NCI-H2029 treated with DMSO at 0.1 percent for 48 hours (cell line): ENCODE measurements at regions not wholly inside any gene's neighbourhood (a gene's known extent, or its start where the extent isn't known, plus 50 kb on each side); places are given as distances from the start of the nearest gene placed in this dataset.
"Not testable (repeated sequence)": the region's sequence is repeated elsewhere in the genome, so short reads cannot be mapped to it uniquely, and the experiment has no call there.

Source experiments
- DNase-seq: peaks from one replicate; lab custom pipeline; 2025; lab: John Stamatoyannopoulos, UW

DNA sequence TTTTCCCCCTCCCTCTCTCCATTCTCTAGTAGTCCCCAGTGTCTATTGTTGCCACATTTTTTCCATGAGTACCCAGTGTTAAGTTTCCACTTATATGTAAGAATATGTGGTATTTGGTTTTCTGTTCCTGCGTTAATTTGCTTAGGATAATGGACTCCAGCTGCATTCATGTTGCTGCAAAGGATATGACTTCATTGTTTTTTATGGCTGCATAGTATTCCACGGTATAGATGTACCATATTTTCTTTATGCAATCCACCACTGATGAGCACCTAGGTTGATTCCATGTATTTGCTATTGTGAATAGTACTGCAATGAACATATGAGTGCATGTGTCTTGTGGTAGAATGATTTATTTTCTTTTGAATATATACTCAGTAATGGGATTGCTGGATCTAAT, 77.4 kb upstream of the MEGF10 start:
- no peak for DNase-seq

DNA sequence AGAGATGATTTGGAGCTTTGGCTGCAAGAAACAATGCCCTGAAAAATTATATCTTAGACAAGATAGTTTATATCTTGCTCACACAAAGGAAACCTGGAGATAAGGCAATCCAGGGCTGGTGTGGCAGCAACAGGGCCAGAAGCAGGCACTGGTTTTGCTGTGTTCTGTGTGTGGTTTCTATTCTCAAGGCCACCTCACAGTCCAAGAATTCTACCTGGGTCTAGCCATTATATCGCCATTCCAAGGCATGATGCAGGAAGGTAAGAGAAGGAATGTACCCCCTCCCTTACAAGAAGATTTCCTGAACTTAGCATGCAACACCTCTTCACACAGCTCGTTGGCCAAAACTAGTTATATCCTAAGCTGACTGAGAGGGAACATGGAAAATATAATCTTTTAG, 74.5 kb upstream of the MEGF10 start:
- no peak for DNase-seq

DNA sequence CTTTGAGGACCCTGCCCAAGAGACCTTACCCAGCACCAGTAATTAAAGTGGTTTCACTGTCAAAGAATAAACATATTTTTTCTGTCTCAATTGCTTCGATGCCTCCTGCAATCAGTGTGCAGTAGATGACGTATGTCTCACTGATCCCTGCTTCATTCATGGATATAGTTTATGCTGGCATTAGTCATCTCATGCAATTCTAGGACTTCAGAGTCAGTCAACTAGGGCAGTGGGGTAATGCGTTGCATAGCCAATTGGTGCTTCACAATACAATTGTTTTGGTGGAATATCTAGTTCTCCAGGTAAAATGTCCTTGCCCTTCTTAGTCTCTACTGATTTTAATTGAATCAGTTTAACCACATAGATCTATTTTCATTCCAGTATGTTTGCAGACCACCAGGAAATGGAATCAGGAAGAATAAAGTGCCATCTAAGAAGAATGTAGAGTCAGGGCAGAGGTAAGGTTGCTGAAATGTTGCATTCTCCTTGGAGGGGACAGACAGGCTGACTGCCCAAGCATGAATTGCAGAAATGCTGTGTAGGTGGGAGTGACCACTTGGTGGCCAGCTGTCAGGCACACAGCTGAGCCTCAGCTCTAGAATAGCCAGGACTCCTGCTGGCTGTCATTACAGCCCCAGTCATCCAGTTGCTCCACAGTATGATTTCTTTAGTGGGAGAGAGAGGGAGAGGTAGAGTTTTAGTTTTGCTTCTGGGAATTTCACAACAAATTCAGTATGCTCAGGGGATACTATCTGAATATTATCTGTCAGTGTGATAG, 73.5 kb upstream of the MEGF10 start:
- no peak for DNase-seq

DNA sequence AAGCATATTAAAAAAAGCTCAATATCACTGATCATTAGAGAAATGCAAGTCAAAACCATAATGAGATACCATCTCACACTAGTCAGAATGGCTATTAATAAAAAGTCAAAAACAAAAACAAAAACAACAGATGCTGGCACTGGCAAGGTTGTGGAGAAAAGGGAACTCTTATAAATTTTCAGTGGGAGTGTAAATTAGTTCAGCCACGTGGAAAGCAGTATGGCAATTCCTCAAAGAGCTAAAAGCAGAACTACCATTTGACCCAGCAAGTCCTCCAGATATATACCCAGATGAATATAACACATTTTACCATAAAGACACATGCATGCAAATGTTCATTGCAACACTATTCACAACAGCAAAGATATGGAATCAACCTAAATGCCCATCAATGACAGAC, 68.7 kb upstream of the MEGF10 start:
- DNase-seq = not testable (repeated sequence)

DNA sequence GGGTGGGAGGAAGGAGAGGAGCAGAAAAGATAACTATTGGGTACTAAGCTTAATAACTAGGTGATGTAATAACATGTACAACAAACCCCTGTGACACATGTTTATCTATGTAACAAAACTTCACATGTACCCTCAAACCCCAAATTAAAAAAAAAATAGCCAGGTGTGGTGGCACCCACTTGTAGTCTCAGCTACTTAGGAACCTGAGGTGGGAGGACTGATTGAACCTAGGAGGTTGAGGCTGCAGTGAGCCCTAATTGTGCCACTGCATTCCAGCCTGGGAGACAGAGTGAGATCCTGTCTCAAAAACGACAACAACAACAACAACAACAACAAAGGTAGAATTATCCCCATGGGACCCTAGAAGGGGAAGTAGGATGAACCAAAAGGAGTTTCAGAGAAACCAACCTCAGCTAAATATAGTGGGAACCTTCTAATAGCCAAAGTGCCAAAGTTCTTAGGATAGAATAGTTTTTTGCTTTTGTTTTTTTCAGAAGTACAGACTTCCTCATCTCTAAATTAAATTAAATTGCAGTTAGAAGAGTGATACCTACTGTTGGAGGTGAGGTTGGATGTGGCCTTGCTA, 67.9 kb upstream of the MEGF10 start:
- not testable (repeated sequence) for DNase-seq

DNA sequence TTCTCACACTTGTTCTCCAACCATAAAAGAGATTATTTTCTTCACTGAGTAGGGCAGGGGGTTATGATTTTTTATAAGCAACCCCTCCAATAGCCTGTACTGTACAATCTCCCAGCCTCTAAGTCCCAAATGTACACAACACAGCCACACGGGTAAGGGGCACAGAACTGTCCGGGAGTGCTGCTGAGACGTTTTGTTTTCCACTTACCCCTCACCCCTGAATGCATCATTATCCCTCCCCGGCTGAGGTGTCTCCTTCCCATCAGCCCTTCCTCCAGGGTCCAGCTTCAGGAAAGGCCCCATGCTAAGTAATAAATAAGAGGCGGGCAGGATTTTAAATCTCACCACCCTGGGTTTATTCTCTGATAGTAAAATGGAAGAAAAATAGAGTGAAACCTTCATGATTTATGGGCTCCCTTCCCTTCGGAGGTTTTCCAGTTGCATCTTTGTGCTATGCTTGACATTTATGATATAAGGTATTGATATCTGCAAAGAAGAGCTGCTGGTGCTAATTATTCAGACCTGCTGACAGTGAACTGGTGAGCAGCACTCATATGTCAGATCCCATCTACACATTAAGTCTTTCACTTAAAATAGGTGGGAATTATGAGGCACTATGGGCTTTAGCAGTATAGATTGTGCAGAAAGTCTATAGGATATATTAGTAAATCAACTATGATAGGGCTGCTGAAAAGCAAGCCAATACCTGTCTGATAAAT, 67.2 kb upstream of the MEGF10 start:
- DNase-seq = no peak

DNA sequence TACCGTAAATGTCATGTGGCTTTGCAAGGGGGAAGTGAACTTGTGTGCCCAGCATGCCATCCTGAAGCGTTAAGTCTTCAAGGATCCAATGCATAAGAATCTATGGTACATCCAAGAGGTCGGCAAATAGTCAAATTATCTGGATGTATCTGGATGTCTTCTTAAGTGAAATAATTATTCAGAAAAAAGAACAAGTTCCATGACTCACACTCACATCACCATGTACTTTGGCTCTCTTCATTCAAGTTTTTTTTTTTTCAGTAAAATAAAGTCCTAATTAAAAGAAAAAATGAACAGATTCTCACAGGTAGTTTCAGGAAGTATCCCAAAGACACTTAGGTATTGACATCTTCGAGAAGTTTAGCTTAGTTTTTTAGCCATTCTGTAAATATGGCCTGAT, 62.7 kb upstream of the MEGF10 start:
- no peak for DNase-seq

DNA sequence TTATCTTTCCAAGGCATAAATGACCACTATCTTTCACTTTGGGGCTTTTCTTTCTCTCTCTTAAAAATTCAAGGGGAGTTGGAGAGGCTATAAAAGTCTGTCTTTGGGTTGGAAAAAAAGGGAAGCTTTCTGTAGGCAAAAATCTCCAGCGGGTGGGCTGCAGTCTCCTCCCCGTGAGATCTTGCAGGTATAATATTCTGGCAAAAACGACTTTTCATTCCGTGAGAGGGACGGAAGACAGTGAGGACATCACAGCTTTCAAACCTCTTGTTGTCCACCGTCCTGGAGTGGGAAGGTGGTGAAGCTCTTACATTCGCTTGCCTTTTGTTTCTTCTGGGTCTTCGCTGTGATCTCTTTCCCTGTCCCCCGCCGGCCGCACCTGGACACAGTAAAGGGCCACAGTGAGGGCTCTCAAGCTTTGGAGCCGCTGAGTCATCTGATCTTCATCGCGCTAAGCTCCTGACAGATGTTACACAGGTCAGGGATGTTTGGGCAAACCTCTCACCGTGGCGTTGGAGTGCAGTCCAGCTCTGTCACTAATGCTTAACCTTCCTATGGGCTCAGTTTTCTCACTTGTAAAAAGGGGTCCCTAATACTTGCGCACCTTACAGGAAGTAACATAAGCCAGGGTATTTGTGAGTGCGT, 61.9 kb upstream of the MEGF10 start:
- DNase-seq = peak; percentile 39

DNA sequence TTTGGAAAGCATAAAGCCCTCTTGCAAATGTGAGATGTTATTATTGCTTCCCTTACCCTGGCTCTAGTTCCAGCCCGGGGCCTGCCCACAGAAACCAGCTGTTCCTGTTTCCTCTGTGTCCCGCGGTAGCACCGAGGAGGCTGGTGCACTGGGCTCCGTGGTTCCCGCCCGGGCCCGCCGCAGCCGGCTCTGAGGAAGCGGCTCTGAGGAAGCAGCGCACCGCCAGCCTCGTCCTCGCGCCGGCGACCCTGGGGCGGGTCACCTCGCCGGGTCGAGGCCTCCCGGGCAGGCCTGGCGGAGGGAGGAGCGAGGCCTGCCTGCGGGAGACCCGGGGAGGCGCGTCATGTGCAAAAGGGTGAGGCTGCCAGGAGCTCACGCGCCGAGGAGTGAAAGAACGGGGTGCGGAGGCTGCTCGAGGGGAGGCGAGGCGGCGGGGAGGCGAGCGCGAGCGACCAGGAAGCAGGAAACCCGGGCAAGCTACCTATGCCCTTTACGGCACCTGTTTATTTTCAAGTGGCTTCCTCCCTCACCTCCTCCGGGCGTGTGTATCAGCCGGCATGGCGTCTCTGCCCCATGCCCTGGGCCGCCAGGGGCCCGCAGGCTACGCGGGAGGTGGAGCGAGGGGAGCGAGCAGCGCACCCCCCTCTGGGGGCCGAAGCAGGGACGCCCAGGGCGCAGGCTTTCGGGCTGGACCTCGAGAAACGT, 61.3 kb upstream of the MEGF10 start:
- DNase-seq = peak; percentile 40

DNA sequence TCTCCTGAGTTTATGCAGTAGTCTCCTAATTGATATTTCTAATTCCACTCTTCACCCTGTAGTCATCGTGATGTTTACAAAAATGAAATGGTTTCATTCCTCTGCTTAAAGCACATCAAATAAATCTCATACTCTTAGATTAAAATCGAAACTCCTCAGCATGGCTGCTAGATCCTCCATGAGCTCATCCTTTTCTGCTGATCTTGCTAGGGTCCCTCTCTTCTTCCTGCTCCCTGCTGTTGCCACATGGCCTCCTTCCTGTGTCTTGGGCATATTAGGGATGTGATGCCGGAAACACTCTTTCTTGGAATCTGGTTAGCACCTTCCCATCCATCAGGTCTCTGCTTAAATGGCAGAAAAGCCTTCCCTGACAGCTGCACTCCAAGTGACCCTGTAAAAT, 59.5 kb upstream of the MEGF10 start:
- DNase-seq = no peak

DNA sequence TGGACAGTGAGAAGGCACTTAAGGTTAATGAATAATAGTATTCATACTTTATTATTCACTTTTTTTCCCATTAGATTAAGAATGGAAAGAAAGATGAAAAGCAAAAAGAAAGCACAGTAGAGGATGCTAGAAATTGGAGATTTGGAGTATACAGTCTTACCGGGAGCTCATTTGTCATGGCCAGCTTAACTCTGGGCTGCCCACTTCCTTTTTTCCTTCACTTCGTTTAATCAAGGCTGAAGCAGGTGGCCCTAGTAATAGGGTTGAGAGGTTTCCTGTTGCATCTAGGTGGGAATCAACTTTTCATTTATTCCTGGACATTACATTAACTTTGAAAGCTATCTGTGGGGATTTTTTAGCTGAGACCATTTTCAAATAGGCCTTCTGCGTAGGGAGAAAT, 57.0 kb upstream of the MEGF10 start:
- DNase-seq = no peak

DNA sequence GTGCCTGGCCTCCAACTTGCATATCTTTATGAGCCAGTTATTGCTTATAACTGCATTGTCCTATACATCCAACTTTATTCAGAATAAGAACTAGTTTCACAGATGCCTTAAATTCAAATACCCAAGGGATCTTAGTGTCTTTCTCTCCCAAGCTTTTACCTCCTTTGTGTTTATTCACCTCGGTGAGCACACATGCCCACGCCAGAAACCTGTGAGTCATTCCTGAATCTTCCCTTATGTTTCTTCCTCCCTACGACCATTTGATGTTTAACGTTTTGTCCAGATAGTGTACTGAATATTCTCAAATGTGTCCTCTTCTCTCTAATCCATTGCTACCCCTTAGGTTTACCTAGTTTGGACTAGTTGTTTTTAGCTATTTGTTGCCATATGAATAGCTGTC, 55.5 kb upstream of the MEGF10 start:
- DNase-seq = no peak

DNA sequence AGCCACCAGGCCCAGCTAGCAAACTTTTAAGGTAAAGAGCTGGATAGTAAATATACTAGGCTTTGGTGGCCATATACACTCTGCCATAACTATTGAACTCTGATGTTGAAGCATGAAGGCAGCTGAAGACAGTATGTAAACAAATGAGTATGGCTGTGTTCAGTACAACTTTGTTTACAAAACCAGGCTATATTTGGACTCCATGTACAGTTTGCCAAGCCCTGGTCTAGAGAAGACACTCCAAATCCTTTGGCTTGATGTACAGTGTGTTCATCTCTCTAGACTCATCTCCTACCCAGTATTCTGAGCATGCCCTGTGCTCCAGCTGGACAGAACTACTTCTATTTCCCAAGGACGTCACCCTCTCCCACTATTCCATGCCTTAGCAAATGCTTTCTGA, 54.3 kb upstream of the MEGF10 start:
- DNase-seq = no peak
